Right lobe of liver (tissue), 4 donors: ENCODE measurements at regions not wholly inside any gene's neighbourhood (a gene's known extent, or its start where the extent isn't known, plus 50 kb on each side); places are given as distances from the start of the nearest gene placed in this dataset.

Source experiments
- POLR2A ChIP-seq: fragments of 450-650 bp; IDR thresholded peaks from one replicate; pipeline ENCODE4 v1.6.1; 2017; ENCODE audit warnings: antibody characterized with exemption, mild to moderate bottlenecking
- TF ChIP-seq, protein P1 (sequence below), 4 donors: fragments of 200-600 bp in 3 of 4; fragments of 450-650 bp in 1 of 4; IDR thresholded peaks; one replicate each; pipeline versions ENCODE4 v1.5.1 to v1.8.0; 2016 to 2022; ENCODE audit warnings: antibody characterized with exemption in 4 of 4, mild to moderate bottlenecking in 2 of 4
- donor health status: DM: no; HTN: no; CAD: no.
- donor health status: DM: no; HTN: no; CAD: no.
- donor health status: DM: no; HTN: yes; CAD: no.

- TF ChIP-seq POLR2A = no peak
- TF ChIP-seq, protein P1, sequence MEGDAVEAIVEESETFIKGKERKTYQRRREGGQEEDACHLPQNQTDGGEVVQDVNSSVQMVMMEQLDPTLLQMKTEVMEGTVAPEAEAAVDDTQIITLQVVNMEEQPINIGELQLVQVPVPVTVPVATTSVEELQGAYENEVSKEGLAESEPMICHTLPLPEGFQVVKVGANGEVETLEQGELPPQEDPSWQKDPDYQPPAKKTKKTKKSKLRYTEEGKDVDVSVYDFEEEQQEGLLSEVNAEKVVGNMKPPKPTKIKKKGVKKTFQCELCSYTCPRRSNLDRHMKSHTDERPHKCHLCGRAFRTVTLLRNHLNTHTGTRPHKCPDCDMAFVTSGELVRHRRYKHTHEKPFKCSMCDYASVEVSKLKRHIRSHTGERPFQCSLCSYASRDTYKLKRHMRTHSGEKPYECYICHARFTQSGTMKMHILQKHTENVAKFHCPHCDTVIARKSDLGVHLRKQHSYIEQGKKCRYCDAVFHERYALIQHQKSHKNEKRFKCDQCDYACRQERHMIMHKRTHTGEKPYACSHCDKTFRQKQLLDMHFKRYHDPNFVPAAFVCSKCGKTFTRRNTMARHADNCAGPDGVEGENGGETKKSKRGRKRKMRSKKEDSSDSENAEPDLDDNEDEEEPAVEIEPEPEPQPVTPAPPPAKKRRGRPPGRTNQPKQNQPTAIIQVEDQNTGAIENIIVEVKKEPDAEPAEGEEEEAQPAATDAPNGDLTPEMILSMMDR (IDR thresholded peaks at IDR 0.05) = no peak
Measured at GRCh38 chr13:33489563-33489962, 204.0 kb upstream of the STARD13 start.
